ENCODE measurements at regions not wholly inside any gene's neighbourhood (a gene's known extent, or its start where the extent isn't known, plus 50 kb on each side); places are given as distances from the start of the nearest gene placed in this dataset.

DNA sequence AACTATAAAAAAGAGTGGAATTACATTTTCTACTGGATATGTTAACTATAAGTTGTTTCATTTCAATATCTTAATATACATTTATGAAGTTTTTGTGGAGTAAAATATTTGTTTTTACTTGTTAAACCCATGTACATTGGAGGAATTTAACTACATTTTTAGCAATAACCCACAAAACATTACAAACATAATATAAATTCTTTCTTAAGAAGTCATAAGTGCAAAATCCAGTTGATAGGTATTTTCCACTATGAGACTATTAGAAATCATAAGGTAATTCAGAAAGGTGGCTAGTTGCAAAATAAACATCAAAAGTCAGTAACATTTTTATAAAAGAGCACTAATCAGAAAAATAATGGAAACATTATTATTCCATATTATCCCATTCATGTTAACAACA, 73.9 kb upstream of the RRP15 start:
- ATAC-seq = no peak
- TF ChIP-seq ISL1 (CRISPR knock-in tag; IDR thresholded peaks at IDR 0.05) (no peak), TCF4 (CRISPR knock-in tag; IDR thresholded peaks at IDR 0.05; ENCODE audit: borderline replicate concordance) (no peak), ZFP30 (CRISPR knock-in tag; IDR thresholded peaks at IDR 0.05) (no peak), OSR1 (CRISPR knock-in tag; IDR thresholded peaks at IDR 0.05) (no peak), PPARA (CRISPR knock-in tag; IDR thresholded peaks at IDR 0.05; ENCODE audit: borderline replicate concordance) (no peak), GLIS3 (CRISPR knock-in tag; IDR thresholded peaks at IDR 0.05) (no peak), ESRRG (CRISPR knock-in tag; IDR thresholded peaks at IDR 0.05) (no peak), ZNF70 (CRISPR knock-in tag; IDR thresholded peaks at IDR 0.05) (no peak), ZFP3 (CRISPR knock-in tag; IDR thresholded peaks at IDR 0.05) (no peak), ARNTL (CRISPR knock-in tag; IDR thresholded peaks at IDR 0.05; ENCODE audit: borderline replicate concordance, low read depth) (no peak), ZNF565 (CRISPR knock-in tag; conservative IDR thresholded peaks at IDR 0.05; ENCODE audit: low read depth) (no peak), ZC3H10 (CRISPR knock-in tag; IDR thresholded peaks at IDR 0.05) (no peak), ZNF8 (CRISPR knock-in tag; IDR thresholded peaks at IDR 0.05) (no peak), TOX (CRISPR knock-in tag; IDR thresholded peaks at IDR 0.05; ENCODE audit: borderline replicate concordance) (no peak), BACH2 (CRISPR knock-in tag; IDR thresholded peaks at IDR 0.05; ENCODE audit: borderline replicate concordance) (no peak), SNAI2 (CRISPR knock-in tag; IDR thresholded peaks at IDR 0.05) (no peak)
- TF ChIP-seq, protein P1, sequence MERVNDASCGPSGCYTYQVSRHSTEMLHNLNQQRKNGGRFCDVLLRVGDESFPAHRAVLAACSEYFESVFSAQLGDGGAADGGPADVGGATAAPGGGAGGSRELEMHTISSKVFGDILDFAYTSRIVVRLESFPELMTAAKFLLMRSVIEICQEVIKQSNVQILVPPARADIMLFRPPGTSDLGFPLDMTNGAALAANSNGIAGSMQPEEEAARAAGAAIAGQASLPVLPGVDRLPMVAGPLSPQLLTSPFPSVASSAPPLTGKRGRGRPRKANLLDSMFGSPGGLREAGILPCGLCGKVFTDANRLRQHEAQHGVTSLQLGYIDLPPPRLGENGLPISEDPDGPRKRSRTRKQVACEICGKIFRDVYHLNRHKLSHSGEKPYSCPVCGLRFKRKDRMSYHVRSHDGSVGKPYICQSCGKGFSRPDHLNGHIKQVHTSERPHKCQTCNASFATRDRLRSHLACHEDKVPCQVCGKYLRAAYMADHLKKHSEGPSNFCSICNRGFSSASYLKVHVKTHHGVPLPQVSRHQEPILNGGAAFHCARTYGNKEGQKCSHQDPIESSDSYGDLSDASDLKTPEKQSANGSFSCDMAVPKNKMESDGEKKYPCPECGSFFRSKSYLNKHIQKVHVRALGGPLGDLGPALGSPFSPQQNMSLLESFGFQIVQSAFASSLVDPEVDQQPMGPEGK (CRISPR knock-in tag; IDR thresholded peaks at IDR 0.05; ENCODE audit: borderline replicate concordance) = no peak
- TF ChIP-seq, protein P2, sequence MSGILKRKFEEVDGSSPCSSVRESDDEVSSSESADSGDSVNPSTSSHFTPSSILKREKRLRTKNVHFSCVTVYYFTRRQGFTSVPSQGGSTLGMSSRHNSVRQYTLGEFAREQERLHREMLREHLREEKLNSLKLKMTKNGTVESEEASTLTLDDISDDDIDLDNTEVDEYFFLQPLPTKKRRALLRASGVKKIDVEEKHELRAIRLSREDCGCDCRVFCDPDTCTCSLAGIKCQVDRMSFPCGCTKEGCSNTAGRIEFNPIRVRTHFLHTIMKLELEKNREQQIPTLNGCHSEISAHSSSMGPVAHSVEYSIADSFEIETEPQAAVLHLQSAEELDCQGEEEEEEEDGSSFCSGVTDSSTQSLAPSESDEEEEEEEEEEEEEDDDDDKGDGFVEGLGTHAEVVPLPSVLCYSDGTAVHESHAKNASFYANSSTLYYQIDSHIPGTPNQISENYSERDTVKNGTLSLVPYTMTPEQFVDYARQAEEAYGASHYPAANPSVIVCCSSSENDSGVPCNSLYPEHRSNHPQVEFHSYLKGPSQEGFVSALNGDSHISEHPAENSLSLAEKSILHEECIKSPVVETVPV (CRISPR knock-in tag; IDR thresholded peaks at IDR 0.05) = no peak
- TF ChIP-seq, protein P3, sequence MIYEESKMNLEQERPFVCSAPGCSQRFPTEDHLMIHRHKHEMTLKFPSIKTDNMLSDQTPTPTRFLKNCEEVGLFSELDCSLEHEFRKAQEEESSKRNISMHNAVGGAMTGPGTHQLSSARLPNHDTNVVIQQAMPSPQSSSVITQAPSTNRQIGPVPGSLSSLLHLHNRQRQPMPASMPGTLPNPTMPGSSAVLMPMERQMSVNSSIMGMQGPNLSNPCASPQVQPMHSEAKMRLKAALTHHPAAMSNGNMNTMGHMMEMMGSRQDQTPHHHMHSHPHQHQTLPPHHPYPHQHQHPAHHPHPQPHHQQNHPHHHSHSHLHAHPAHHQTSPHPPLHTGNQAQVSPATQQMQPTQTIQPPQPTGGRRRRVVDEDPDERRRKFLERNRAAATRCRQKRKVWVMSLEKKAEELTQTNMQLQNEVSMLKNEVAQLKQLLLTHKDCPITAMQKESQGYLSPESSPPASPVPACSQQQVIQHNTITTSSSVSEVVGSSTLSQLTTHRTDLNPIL (CRISPR knock-in tag; IDR thresholded peaks at IDR 0.05; ENCODE audit: low read depth) = no peak

DNA sequence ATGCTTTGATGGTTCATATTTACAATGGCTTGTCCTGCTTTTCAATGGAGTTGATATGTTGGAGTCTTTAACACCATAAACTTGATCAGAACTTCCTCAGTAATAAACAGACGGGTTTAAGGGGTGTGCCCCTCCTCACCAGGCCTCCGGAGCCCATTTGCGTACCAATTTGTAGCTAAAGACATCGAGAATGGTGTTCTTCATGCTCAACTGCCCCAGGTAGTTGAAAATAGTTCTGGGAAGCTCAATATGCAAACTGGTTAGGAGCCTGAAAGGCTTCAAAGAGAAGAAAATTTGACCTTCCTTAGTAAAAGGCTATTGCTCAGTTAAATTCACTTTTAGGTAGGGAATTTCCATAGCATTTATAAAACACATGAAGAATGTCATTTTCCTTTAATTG, 68.1 kb upstream of the RRP15 start:
- no peak for ATAC-seq
- no peak for TF ChIP-seq RARB (CRISPR knock-in tag; IDR thresholded peaks at IDR 0.05)
- TF ChIP-seq, protein P1 (CRISPR knock-in tag; IDR thresholded peaks at IDR 0.05; ENCODE audit: borderline replicate concordance) = no peak
- no peak for TF ChIP-seq ZNF8 (CRISPR knock-in tag; IDR thresholded peaks at IDR 0.05)
- no peak for TF ChIP-seq TCF4 (CRISPR knock-in tag; IDR thresholded peaks at IDR 0.05; ENCODE audit: borderline replicate concordance)
- no peak for TF ChIP-seq ZFP30 (CRISPR knock-in tag; IDR thresholded peaks at IDR 0.05)
- no peak for TF ChIP-seq BACH2 (CRISPR knock-in tag; IDR thresholded peaks at IDR 0.05; ENCODE audit: borderline replicate concordance)

DNA sequence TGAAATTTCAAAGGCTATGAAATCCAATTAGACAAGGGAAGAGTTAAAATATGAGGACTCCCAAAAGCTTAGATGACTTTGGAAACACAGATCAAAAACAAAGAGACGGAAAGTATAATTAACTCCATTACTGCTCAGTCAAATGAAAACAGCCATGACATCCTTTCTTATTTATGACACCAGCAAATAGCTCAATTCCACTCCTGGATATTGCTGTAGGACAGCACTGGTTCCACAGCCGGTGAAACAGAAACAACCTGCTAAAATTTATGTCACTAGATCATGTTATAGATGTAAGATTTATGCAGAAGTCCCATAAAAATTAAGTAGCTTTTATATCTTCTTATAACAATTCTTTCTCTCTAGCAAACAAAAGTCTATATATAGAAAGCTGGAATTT, 65.6 kb upstream of the RRP15 start:
- no peak for TF ChIP-seq GLIS3 (CRISPR knock-in tag; IDR thresholded peaks at IDR 0.05)
- no peak for TF ChIP-seq ESRRG (CRISPR knock-in tag; IDR thresholded peaks at IDR 0.05)
- no peak for TF ChIP-seq BACH2 (CRISPR knock-in tag; IDR thresholded peaks at IDR 0.05; ENCODE audit: borderline replicate concordance)
- no peak for TF ChIP-seq ARNTL (CRISPR knock-in tag; IDR thresholded peaks at IDR 0.05; ENCODE audit: borderline replicate concordance, low read depth)
- no peak for TF ChIP-seq PPARA (CRISPR knock-in tag; IDR thresholded peaks at IDR 0.05; ENCODE audit: borderline replicate concordance)
- TF ChIP-seq ISL1 (CRISPR knock-in tag; IDR thresholded peaks at IDR 0.05) = no peak
- no peak for ATAC-seq

DNA sequence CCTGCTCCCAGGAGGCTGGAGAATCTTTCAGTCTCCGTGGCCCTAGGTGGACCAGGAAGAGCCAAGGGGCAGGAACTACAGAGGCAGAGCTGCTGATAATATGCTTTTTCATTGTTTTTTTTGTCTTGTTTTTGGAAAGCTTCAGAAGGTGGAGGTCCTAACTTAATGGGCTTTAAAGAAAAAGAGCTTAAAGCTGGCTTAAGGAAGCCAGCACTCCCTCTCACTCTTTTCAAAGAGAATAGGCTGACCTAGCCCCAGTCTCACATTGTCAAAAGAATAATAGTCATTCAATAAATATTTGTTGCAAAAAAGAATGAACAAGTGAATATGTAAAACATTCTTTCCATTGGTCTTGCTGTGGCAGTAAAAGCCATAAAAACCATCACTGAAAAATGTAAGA, 61.0 kb upstream of the RRP15 start:
- TF ChIP-seq ESRRG (CRISPR knock-in tag; IDR thresholded peaks at IDR 0.05) (no peak), ZNF8 (CRISPR knock-in tag; IDR thresholded peaks at IDR 0.05) (no peak), ZFP3 (CRISPR knock-in tag; IDR thresholded peaks at IDR 0.05) (no peak), ZFP30 (CRISPR knock-in tag; IDR thresholded peaks at IDR 0.05) (no peak), ISL1 (CRISPR knock-in tag; IDR thresholded peaks at IDR 0.05) (no peak), TOX (CRISPR knock-in tag; IDR thresholded peaks at IDR 0.05; ENCODE audit: borderline replicate concordance) (no peak), ZNF70 (CRISPR knock-in tag; IDR thresholded peaks at IDR 0.05) (no peak), RARB (CRISPR knock-in tag; IDR thresholded peaks at IDR 0.05) (no peak), SNAI2 (CRISPR knock-in tag; IDR thresholded peaks at IDR 0.05) (no peak), GLIS3 (CRISPR knock-in tag; IDR thresholded peaks at IDR 0.05) (no peak)
- TF ChIP-seq, protein P4, sequence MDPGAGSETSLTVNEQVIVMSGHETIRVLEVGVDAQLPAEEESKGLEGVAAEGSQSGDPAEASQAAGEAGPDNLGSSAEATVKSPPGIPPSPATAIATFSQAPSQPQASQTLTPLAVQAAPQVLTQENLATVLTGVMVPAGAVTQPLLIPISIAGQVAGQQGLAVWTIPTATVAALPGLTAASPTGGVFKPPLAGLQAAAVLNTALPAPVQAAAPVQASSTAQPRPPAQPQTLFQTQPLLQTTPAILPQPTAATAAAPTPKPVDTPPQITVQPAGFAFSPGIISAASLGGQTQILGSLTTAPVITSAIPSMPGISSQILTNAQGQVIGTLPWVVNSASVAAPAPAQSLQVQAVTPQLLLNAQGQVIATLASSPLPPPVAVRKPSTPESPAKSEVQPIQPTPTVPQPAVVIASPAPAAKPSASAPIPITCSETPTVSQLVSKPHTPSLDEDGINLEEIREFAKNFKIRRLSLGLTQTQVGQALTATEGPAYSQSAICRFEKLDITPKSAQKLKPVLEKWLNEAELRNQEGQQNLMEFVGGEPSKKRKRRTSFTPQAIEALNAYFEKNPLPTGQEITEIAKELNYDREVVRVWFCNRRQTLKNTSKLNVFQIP (CRISPR knock-in tag; IDR thresholded peaks at IDR 0.05; ENCODE audit: borderline replicate concordance, low read depth) = no peak
- TF ChIP-seq, protein P5, sequence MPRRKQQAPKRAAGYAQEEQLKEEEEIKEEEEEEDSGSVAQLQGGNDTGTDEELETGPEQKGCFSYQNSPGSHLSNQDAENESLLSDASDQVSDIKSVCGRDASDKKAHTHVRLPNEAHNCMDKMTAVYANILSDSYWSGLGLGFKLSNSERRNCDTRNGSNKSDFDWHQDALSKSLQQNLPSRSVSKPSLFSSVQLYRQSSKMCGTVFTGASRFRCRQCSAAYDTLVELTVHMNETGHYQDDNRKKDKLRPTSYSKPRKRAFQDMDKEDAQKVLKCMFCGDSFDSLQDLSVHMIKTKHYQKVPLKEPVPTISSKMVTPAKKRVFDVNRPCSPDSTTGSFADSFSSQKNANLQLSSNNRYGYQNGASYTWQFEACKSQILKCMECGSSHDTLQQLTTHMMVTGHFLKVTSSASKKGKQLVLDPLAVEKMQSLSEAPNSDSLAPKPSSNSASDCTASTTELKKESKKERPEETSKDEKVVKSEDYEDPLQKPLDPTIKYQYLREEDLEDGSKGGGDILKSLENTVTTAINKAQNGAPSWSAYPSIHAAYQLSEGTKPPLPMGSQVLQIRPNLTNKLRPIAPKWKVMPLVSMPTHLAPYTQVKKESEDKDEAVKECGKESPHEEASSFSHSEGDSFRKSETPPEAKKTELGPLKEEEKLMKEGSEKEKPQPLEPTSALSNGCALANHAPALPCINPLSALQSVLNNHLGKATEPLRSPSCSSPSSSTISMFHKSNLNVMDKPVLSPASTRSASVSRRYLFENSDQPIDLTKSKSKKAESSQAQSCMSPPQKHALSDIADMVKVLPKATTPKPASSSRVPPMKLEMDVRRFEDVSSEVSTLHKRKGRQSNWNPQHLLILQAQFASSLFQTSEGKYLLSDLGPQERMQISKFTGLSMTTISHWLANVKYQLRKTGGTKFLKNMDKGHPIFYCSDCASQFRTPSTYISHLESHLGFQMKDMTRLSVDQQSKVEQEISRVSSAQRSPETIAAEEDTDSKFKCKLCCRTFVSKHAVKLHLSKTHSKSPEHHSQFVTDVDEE (CRISPR knock-in tag; IDR thresholded peaks at IDR 0.05) = no peak
- TF ChIP-seq, protein P3 (CRISPR knock-in tag; IDR thresholded peaks at IDR 0.05; ENCODE audit: low read depth) = no peak
- ATAC-seq = no peak

Data from SK-N-SH treated with all-trans-retinoic acid at 6 μM for 48 hours (cell line).